Ovary (tissue), 3 donors: ENCODE measurements at regions not wholly inside any gene's neighbourhood (a gene's known extent, or its start where the extent isn't known, plus 50 kb on each side); places are given as distances from the start of the nearest gene placed in this dataset.

ENCODE experiments used
- EP300 ChIP-seq: sonication (generic); formaldehyde crosslinking; IDR thresholded peaks from one replicate; pipeline ENCODE4 v1.6.1; 2017; ENCODE audit warnings: antibody characterized with exemption
- POLR2A ChIP-seq: fragments of 450-650 bp; IDR thresholded peaks from one replicate; pipeline ENCODE4 v1.6.1; 2017; ENCODE audit warnings: antibody characterized with exemption, mild to moderate bottlenecking, moderate library complexity
- TF ChIP-seq, protein P1 (sequence below), 3 donors: fragments of 450-650 bp in 2 of 3; fragments of 200-600 bp in 1 of 3; IDR thresholded peaks; one replicate each; pipeline versions ENCODE4 v1.5.1 to v1.8.0; 2016 to 2022; ENCODE audit warnings: antibody characterized with exemption in 3 of 3, mild to moderate bottlenecking in 1 of 3
- donor health status: DM: no; HTN: no; CAD: no.

DNA sequence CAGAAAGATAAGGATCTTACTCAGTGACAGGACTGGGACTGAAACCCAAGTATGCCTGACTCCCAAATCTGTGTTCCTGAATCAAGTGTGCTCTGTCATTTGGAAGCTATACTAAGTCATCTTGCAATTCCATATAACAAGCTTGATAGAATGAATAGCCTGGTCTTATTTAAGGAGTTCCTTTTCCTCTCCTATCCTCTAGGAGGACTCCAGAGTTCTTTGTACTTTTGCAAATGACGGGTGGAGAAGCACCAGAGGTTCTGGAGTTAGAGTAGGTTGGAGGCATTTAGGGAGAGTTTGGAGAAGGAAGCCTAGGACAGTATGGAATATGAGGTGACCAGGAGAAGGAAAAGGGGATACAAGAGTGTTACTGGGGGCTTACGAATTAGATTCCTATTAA lies 92.9 kb upstream of the RCN1 start:
- TF ChIP-seq, protein P1, sequence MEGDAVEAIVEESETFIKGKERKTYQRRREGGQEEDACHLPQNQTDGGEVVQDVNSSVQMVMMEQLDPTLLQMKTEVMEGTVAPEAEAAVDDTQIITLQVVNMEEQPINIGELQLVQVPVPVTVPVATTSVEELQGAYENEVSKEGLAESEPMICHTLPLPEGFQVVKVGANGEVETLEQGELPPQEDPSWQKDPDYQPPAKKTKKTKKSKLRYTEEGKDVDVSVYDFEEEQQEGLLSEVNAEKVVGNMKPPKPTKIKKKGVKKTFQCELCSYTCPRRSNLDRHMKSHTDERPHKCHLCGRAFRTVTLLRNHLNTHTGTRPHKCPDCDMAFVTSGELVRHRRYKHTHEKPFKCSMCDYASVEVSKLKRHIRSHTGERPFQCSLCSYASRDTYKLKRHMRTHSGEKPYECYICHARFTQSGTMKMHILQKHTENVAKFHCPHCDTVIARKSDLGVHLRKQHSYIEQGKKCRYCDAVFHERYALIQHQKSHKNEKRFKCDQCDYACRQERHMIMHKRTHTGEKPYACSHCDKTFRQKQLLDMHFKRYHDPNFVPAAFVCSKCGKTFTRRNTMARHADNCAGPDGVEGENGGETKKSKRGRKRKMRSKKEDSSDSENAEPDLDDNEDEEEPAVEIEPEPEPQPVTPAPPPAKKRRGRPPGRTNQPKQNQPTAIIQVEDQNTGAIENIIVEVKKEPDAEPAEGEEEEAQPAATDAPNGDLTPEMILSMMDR (IDR thresholded peaks at IDR 0.05), result no peak
- TF ChIP-seq EP300, result no peak
- TF ChIP-seq POLR2A, result no peak
